ENCODE measurements at regions not wholly inside any gene's neighbourhood (a gene's known extent, or its start where the extent isn't known, plus 50 kb on each side); places are given as distances from the start of the nearest gene placed in this dataset.

- Histone ChIP-seq H3K9me2 (ENCODE audit: insufficient read depth) (no peaks in the 10 kb centered on the region), H4K20me1 (ENCODE audit: insufficient read depth) (no peaks in the 10 kb centered on the region), H3K79me2 (ENCODE audit: insufficient read depth, low read length) (no peaks in the 10 kb centered on the region), H3K4me3 (replicated peaks in 1 of 2; ENCODE audit: low read depth in 1 of 2, low read length in 2 of 2) (no peak overlapping the region), H3K4me1 (ENCODE audit: control insufficient read depth in 1 of 2, insufficient read depth in 2 of 2, low read length in 2 of 2) (no peaks in the 10 kb centered on the region), H3K27me3 (ENCODE audit: insufficient read depth, low read length) (no peaks in the 10 kb centered on the region), H3K9ac (ENCODE audit: low read length) (no peak overlapping the region), H3K27ac (ENCODE audit: low read depth, low read length) (no peak overlapping the region), H2AFZ (ENCODE audit: low read depth, low read length, poor library complexity, severe bottlenecking) (no peak overlapping the region), H3K4me2 (ENCODE audit: low read length) (no peak overlapping the region), H3K36me3 (ENCODE audit: control insufficient read depth in 1 of 2, insufficient read depth in 2 of 2, low read length in 2 of 2) (no peaks in the 10 kb centered on the region), H3K9me3 (ENCODE audit: control insufficient read depth in 1 of 2, insufficient read depth in 1 of 2, low read depth in 1 of 2, low read length in 2 of 2) (no peaks in the 10 kb centered on the region)
- no peak for TF ChIP-seq RAD21 (IDR thresholded peaks at IDR 0.05; ENCODE audit: low read depth)
- no peak for TF ChIP-seq ZNF274 (IDR thresholded peaks at IDR 0.05; ENCODE audit: low read depth, low read length)
- no peak for TF ChIP-seq POLR2A (IDR thresholded peaks at IDR 0.05; ENCODE audit: borderline replicate concordance, extremely low read depth, insufficient read depth, insufficient read length)
- no peak for TF ChIP-seq SP1 (IDR thresholded peaks at IDR 0.05; ENCODE audit: low read depth)
- no peak for TF ChIP-seq FOSL1 (IDR thresholded peaks at IDR 0.05; ENCODE audit: low read depth)
- no peak for TF ChIP-seq ZFX (IDR thresholded peaks at IDR 0.05)
- TF ChIP-seq EZH2 (IDR thresholded peaks at IDR 0.05): no peak
- no peak for TF ChIP-seq JUND (IDR thresholded peaks at IDR 0.05)
- no peak for TF ChIP-seq EZH2phosphoT487 (IDR thresholded peaks at IDR 0.05; ENCODE audit: borderline replicate concordance)
- TF ChIP-seq CBX3 (IDR thresholded peaks at IDR 0.05; ENCODE audit: low read depth): no peak
- TF ChIP-seq CEBPB (IDR thresholded peaks at IDR 0.05; ENCODE audit: low read depth): no peak
- no peak for TF ChIP-seq REST (IDR thresholded peaks at IDR 0.05; ENCODE audit: low read depth)
- no peak for TF ChIP-seq ZBTB33 (IDR thresholded peaks at IDR 0.05; ENCODE audit: extremely low read depth, insufficient replicate concordance, low read length)
- TF ChIP-seq CTCF (IDR thresholded peaks at IDR 0.05 in 2 of 3, conservative IDR thresholded peaks at IDR 0.05 in 1 of 3; ENCODE audit: borderline replicate concordance in 1 of 3, insufficient read depth in 1 of 3, low read depth in 2 of 3, low read length in 2 of 3): no peak
- TF ChIP-seq ATF3 (IDR thresholded peaks at IDR 0.05): no peak
- no peak for TF ChIP-seq TCF7L2 (IDR thresholded peaks at IDR 0.05; ENCODE audit: borderline replicate concordance, extremely low read depth, insufficient read depth, insufficient read length)
- no peak for TF ChIP-seq YY1 (IDR thresholded peaks at IDR 0.05; ENCODE audit: extremely low read depth, insufficient replicate concordance, low read depth, low read length)
- no peak for TF ChIP-seq EGR1 (IDR thresholded peaks at IDR 0.05; ENCODE audit: low read depth)
- TF ChIP-seq SRF (IDR thresholded peaks at IDR 0.05; ENCODE audit: low read depth): no peak
- ATAC-seq (no peak), DNase-seq (ENCODE audit: low read depth, low spot score) (no peak)
- intact Hi-C loops (cut with micrococcal nuclease): no loop called here
- ChIA-PET RAD21 (ENCODE audit: low non-redundant PET in 1 of 2, low total read pairs in 2 of 2, uncharacterized antibody in 2 of 2, unreplicated experiment in 2 of 2) (no interaction called here), CTCF (no interaction called here), POLR2A (no interaction called here)
- BruUV-seq (replicated peaks): no TSS peak
Measured at GRCh38 chr6:14472255-14472985, 354.8 kb downstream of the CD83 start.

Data from HCT116 (cell line).